Vagina (tissue), 2 donors: ENCODE measurements at regions not wholly inside any gene's neighbourhood (a gene's known extent, or its start where the extent isn't known, plus 50 kb on each side); places are given as distances from the start of the nearest gene placed in this dataset.

Experiments used
- POLR2A ChIP-seq, 2 donors: fragments of 450-650 bp; IDR thresholded peaks; one replicate each; pipeline ENCODE4 v1.6.1; 2017; ENCODE audit warnings: antibody characterized with exemption in 2 of 2, mild to moderate bottlenecking in 2 of 2, moderate library complexity in 2 of 2
- TF ChIP-seq, protein P1 (sequence below), 3 experiments: fragments of 450-650 bp in 2 of 3; fragments of 200-600 bp in 1 of 3; sonication (generic) in 1 of 3; IDR thresholded peaks; one replicate each; pipeline ENCODE4 v1.5.1; 2017 to 2019; ENCODE audit warnings: antibody characterized with exemption in 3 of 3, mild to moderate bottlenecking in 2 of 3, moderate library complexity in 2 of 3

DNA sequence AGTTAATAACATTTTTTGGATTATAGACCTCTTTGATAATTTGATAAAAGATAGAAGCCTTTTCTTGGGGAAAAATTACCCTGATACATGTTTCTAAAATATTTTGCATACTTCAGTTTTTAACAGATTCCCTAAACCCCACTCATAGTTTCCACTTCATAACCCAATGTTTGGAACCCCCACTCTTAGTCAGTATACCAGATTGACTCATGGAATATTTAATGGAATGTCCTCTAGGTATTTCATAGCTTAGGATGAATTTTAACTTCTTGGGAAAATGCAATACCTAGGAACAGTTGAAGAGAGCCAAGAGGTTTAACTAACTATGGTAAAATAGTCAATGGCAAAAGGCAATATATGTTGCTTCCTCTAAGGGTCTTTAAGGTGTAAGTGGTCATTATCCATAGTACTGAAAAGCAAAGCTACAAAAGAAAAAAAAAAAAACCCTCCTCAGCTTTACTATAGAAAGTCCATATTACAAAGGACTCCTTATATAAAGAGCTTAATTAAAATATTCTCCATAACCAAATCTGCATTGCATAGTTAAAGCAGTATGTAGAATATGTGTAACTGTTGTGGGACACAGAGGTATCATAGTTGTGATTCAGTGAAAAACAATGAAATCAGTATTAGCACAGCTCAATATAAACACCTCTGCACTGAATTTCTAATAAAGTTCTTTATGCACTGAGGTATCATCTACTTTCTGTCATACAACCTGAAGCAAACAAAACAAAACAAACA, 159.9 kb downstream of the PCDH7 start:
- no peak for TF ChIP-seq POLR2A (IDR thresholded peaks at IDR 0.05)
- TF ChIP-seq, protein P1, sequence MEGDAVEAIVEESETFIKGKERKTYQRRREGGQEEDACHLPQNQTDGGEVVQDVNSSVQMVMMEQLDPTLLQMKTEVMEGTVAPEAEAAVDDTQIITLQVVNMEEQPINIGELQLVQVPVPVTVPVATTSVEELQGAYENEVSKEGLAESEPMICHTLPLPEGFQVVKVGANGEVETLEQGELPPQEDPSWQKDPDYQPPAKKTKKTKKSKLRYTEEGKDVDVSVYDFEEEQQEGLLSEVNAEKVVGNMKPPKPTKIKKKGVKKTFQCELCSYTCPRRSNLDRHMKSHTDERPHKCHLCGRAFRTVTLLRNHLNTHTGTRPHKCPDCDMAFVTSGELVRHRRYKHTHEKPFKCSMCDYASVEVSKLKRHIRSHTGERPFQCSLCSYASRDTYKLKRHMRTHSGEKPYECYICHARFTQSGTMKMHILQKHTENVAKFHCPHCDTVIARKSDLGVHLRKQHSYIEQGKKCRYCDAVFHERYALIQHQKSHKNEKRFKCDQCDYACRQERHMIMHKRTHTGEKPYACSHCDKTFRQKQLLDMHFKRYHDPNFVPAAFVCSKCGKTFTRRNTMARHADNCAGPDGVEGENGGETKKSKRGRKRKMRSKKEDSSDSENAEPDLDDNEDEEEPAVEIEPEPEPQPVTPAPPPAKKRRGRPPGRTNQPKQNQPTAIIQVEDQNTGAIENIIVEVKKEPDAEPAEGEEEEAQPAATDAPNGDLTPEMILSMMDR (IDR thresholded peaks at IDR 0.05), result no peak
